Esophagus muscularis mucosa (tissue), 4 donors: ENCODE measurements at regions not wholly inside any gene's neighbourhood (a gene's known extent, or its start where the extent isn't known, plus 50 kb on each side); places are given as distances from the start of the nearest gene placed in this dataset.

Source experiments
- CTCF ChIP-seq, 3 experiments: fragments of 200-600 bp in 2 of 3; fragments of 450-650 bp in 1 of 3; sonication (generic) in 2 of 3; IDR thresholded peaks; one replicate each; pipeline ENCODE4 v1.5.1; 2017 to 2019; ENCODE audit warnings: antibody characterized with exemption in 3 of 3, mild to moderate bottlenecking in 2 of 3, moderate library complexity in 1 of 3
- EP300 ChIP-seq: sonication (generic); formaldehyde crosslinking; IDR thresholded peaks from one replicate; pipeline ENCODE4 v1.6.1; 2017; ENCODE audit warnings: antibody characterized with exemption
- POLR2AphosphoS5 ChIP-seq, 2 donors: sonication (generic); formaldehyde crosslinking; IDR thresholded peaks; one replicate each; pipeline ENCODE4 v1.6.1; 2017; ENCODE audit warnings: antibody characterized with exemption in 2 of 2

GRCh38 chr10:125457406-125457805, 225.6 kb downstream of the TEX36 start:
- TF ChIP-seq CTCF (IDR thresholded peaks at IDR 0.05) (no peak), EP300 (no peak), POLR2AphosphoS5 (IDR thresholded peaks at IDR 0.05) (no peak)
